Gastroesophageal sphincter (tissue), 4 donors: ENCODE measurements at regions not wholly inside any gene's neighbourhood (a gene's known extent, or its start where the extent isn't known, plus 50 kb on each side); places are given as distances from the start of the nearest gene placed in this dataset.

Source experiments
- ATAC-seq: fragments of 150-250 bp; one replicate; pipeline ENCODE4 v1.9.1; 2016; ENCODE audit warnings: mild to moderate bottlenecking, moderate library complexity
- H3K27ac ChIP-seq, 4 donors: fragments of 200-600 bp; sonication (generic) in 3 of 4; 1 replicate in 3 of 4; 2 replicates in 1 of 4; pipeline ENCODE4 v1.5.1; 2016 to 2019
- H3K27me3 ChIP-seq: fragments of 200-600 bp; sonication (generic); one replicate; pipeline ENCODE4 v1.5.1; 2019
- H3K36me3 ChIP-seq, 2 donors: fragments of 200-600 bp; sonication (generic); one replicate each; pipeline ENCODE4 v1.5.1; 2019; ENCODE audit warnings: control low read depth in 1 of 2
- H3K4me1 ChIP-seq, 3 donors: fragments of 200-600 bp; sonication (generic); 1 replicate in 2 of 3; 2 replicates in 1 of 3; pipeline ENCODE4 v1.5.1; 2016 to 2019; ENCODE audit warnings: control low read depth in 2 of 3
- H3K4me3 ChIP-seq, 2 donors: fragments of 200-600 bp; sonication (generic); one replicate each; pipeline ENCODE4 v1.5.1; 2019; ENCODE audit warnings: mild to moderate bottlenecking in 1 of 2, moderate library complexity in 1 of 2
- H3K9me3 ChIP-seq, 3 donors: fragments of 200-600 bp; sonication (generic); one replicate each; pipeline ENCODE4 v1.5.1; 2017 to 2019; ENCODE audit warnings: control low read depth in 2 of 3
- CTCF ChIP-seq, 4 experiments: fragments of 200-600 bp in 2 of 4; fragments of 450-650 bp in 2 of 4; sonication (generic) in 1 of 4; IDR thresholded peaks; one replicate each; pipeline ENCODE4 v1.5.1; 2017 to 2019; ENCODE audit warnings: antibody characterized with exemption in 4 of 4, mild to moderate bottlenecking in 2 of 4, moderate library complexity in 2 of 4
- EP300 ChIP-seq: sonication (generic); formaldehyde crosslinking; IDR thresholded peaks from one replicate; pipeline ENCODE4 v1.6.1; 2017; ENCODE audit warnings: antibody characterized with exemption, mild to moderate bottlenecking
- POLR2A ChIP-seq, 2 donors: fragments of 450-650 bp; IDR thresholded peaks; one replicate each; pipeline ENCODE4 v1.6.1; 2017; ENCODE audit warnings: antibody characterized with exemption in 2 of 2, mild to moderate bottlenecking in 2 of 2, moderate library complexity in 1 of 2
- POLR2AphosphoS5 ChIP-seq: sonication (generic); formaldehyde crosslinking; IDR thresholded peaks from one replicate; pipeline ENCODE4 v1.6.1; 2017; ENCODE audit warnings: antibody characterized with exemption
- WGBS, 2 donors: methylation state at CpG; one replicate each; pipeline ENCODE4 v1.1.5; 2018; ENCODE audit warnings: low coverage in 1 of 2; 5-methylcytosine and 5-hydroxymethylcytosine counted together

DNA sequence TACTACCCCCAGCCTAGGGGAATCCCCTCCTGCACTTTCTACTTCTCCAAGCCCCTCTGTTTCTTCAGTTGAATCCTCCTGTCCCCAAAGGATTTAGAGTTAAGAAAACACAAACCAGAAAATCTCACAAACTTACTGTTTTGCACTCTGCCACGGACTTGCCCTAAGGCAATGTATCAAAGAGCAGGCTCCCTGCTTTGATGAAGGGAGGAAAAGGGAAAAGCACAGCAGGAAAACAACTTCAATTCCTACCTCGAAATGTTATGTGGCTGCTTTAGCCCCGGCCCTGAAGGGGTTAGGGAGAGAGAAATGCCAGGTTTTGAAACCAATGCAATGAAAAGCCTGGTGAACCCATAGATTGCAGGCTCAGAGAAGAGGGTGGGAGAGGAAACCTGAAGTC lies 254.7 kb downstream of the MAN2A1 start:
- Histone ChIP-seq H3K27ac (no peak overlapping the region), H3K27me3 (no peaks in the 10 kb centered on the region), H3K9me3 (peaks cover 0 to 9% (median 0%) of the 10 kb centered on the region in 3 donors), H3K4me3 (no peak overlapping the region), H3K4me1 (peaks cover 0 to 8% (median 0%) of the 10 kb centered on the region in 3 donors), H3K36me3 (no peaks in the 10 kb centered on the region)
- WGBS, 2 donors, result 80 to 81% methylated on average over 2 of the region's 3 CpGs
- no peak for ATAC-seq
- TF ChIP-seq POLR2AphosphoS5 (no peak), CTCF (IDR thresholded peaks at IDR 0.05) (no peak), EP300 (no peak), POLR2A (IDR thresholded peaks at IDR 0.05) (no peak)

DNA sequence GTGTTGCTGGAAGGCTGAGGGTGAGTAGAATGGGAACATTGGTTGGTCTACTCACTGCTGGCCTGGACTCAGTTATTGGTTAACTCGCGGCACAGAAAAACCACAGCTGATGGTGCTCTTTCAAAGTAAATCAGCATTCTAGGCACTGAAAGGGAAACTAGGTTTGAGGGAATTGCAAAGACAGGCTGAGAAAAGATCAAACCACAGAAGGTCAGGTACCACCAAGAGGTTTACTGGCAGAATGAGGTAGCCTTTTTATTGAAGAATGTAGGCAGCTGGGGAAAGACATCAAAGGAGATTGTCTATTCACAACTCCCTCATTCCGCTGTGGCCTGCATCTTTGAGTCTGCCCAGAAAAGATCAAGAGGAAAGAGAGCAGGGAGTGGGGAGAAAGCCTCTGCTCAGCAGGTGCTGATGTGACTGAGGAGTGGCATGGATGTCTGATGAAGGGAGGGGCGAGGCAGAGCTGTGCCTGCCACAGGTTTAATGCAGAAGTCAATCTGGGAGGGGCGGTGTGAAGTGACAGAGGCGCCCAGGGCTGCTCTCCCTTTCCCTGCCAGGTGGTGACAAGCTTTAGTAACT lies 255.5 kb downstream of the MAN2A1 start:
- no peaks in the 10 kb centered on the region for H3K36me3 ChIP-seq
- no peak overlapping the region for H3K27ac ChIP-seq
- no peaks in the 10 kb centered on the region for H3K27me3 ChIP-seq
- TF ChIP-seq POLR2AphosphoS5 (no peak), POLR2A (IDR thresholded peaks at IDR 0.05) (no peak), EP300 (no peak), CTCF (IDR thresholded peaks at IDR 0.05) (no peak)
- WGBS, 2 donors, result 92 to 100% methylated on average over 1 to 6 of the region's 6 CpGs
- no peak overlapping the region for H3K4me3 ChIP-seq
- peaks cover 0 to 8% (median 0%) of the 10 kb centered on the region in 3 donors for H3K4me1 ChIP-seq
- H3K9me3 ChIP-seq, result peaks cover 0 to 7% (median 0%) of the 10 kb centered on the region in 3 donors
- no peak for ATAC-seq

GRCh38 chr5:109945723-109946480 lies 256.2 kb downstream of the MAN2A1 start:
- H3K4me3 ChIP-seq, result no peak overlapping the region
- no peaks in the 10 kb centered on the region for H3K27me3 ChIP-seq
- WGBS, 2 donors, result 80 to 92% methylated on average over 1 to 2 of the region's 2 CpGs
- H3K27ac ChIP-seq, result no peak overlapping the region
- H3K9me3 ChIP-seq, result no peaks in the 10 kb centered on the region
- no peak for TF ChIP-seq EP300
- no peak for TF ChIP-seq CTCF (IDR thresholded peaks at IDR 0.05)
- no peak for TF ChIP-seq POLR2AphosphoS5
- no peak for TF ChIP-seq POLR2A (IDR thresholded peaks at IDR 0.05)
- ATAC-seq, result no peak
- H3K36me3 ChIP-seq, result no peaks in the 10 kb centered on the region
- peaks cover 0 to 8% (median 0%) of the 10 kb centered on the region in 3 donors for H3K4me1 ChIP-seq

GRCh38 chr5:109946610-109947009 lies 256.9 kb downstream of the MAN2A1 start:
- Histone ChIP-seq H3K9me3 (no peaks in the 10 kb centered on the region), H3K27me3 (no peaks in the 10 kb centered on the region), H3K4me3 (no peak overlapping the region), H3K4me1 (peaks cover 0 to 8% (median 0%) of the 10 kb centered on the region in 3 donors), H3K27ac (no peak overlapping the region), H3K36me3 (no peaks in the 10 kb centered on the region)
- no peak for ATAC-seq
- TF ChIP-seq CTCF (IDR thresholded peaks at IDR 0.05), result no peak
- TF ChIP-seq EP300, result no peak
- no peak for TF ChIP-seq POLR2AphosphoS5
- TF ChIP-seq POLR2A (IDR thresholded peaks at IDR 0.05), result no peak
- 41 to 83% methylated on average over 3 to 4 of the region's 4 CpGs for WGBS, 2 donors

DNA sequence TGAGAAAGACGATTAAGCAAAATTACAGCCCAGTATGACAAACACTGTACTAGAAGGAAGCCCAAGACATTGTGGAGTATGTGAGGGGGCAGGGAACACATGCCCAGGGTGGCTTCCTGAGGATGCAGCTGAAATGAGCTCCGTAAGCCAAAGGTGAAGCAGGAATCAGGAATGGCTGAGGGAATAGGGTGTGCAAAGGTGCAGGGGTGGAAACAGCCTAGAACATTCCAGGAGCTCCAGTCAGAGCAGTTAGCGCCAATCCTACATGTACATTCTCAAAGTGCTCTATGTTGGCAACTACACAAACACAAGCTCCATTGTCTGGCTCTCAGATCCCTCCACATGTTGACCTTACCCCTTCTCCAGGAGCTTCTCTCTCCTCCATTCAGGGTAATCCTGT lies 257.9 kb downstream of the MAN2A1 start:
- no peak overlapping the region for H3K4me3 ChIP-seq
- no peaks in the 10 kb centered on the region for H3K27me3 ChIP-seq
- H3K9me3 ChIP-seq, result no peaks in the 10 kb centered on the region
- no peak overlapping the region for H3K27ac ChIP-seq
- no peak for ATAC-seq
- TF ChIP-seq POLR2A (IDR thresholded peaks at IDR 0.05) (no peak), POLR2AphosphoS5 (no peak), EP300 (no peak), CTCF (IDR thresholded peaks at IDR 0.05) (no peak)
- H3K4me1 ChIP-seq, result peaks cover 0 to 2% (median 0%) of the 10 kb centered on the region in 3 donors
- 80 to 82% methylated on average over 2 to 3 of the region's 3 CpGs for WGBS, 2 donors
- H3K36me3 ChIP-seq, result no peaks in the 10 kb centered on the region
